CD4-positive, alpha-beta T cell treated with Interferon alpha-2 for 1 hour (primary cell): ENCODE measurements at regions not wholly inside any gene's neighbourhood (a gene's known extent, or its start where the extent isn't known, plus 50 kb on each side); places are given as distances from the start of the nearest gene placed in this dataset.
"Not testable (repeated sequence)": the region's sequence is repeated elsewhere in the genome, so short reads cannot be mapped to it uniquely, and the experiment has no call there.

Experiments
- DNase-seq, 2 donors: peaks; one replicate each; pipeline ENCODE4 v3.0.0-alpha.2; 2020 to 2022

DNA sequence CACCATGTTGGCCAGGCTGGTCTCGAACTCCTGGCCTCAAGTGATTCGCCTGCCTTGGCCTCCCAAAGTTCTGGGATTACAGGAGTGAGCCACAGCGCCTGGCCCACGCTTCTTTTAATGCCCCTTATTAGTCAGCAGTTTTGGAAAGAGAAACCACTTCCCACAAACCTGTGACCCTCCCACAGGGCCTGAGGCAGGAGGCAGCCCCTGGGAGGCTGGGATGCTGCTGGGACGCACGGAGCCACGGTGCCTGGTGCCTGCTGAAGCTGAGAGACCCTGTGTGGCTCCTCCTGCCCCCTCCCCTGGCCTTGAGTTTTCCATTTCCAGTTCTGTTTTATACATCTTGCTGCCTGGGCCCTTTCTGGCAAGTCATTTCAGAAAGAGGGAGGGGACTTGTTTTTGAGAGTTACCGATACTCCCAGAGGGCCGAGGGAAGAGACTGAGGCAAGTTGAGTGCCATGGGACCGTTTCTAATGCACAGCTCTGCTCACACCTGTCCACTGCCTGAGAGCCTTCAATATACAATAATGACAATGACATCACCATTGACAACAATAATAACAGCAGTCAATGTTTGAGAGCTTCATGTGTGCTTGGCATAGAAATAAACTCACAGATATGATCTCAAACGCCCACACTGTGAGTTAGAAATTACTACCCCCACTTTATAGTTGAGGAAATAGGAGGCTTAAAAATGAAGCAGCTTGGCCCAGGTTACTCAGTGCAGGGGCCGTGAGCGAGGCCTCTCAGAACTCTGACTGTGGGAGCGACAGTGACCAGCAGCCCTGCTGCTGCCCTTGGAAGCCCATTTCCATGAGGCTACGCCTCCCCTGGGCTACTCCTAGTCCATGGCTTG is 78.1 kb upstream of the YWHAQ start:
- DNase-seq = no peak

GRCh38 chr2:9709539-9710285 is 78.9 kb upstream of the YWHAQ start:
- no peak for DNase-seq

- DNase-seq = no peak
These were observed 79.5 kb upstream of the YWHAQ start for GRCh38 chr2:9710311-9710710.

DNA sequence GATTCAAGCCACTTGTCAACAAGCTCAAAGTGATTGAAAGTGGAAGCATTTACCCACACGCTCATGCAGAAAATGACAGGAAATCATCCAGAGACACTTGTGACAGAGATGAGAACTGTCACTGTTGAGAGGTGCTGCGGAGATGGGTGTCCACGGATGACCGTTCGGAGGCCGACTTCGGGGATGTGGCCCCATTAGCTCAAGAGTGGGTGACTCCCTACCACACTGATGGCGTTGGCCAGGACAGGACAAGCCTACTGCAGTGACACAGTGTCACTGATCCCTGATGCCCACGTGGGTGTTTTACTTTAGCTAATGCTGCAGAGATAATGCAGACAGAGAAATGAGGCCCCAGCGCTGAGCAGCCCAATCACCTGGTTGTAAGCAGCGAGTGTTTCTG is 81.5 kb upstream of the YWHAQ start:
- DNase-seq = no peak

DNA sequence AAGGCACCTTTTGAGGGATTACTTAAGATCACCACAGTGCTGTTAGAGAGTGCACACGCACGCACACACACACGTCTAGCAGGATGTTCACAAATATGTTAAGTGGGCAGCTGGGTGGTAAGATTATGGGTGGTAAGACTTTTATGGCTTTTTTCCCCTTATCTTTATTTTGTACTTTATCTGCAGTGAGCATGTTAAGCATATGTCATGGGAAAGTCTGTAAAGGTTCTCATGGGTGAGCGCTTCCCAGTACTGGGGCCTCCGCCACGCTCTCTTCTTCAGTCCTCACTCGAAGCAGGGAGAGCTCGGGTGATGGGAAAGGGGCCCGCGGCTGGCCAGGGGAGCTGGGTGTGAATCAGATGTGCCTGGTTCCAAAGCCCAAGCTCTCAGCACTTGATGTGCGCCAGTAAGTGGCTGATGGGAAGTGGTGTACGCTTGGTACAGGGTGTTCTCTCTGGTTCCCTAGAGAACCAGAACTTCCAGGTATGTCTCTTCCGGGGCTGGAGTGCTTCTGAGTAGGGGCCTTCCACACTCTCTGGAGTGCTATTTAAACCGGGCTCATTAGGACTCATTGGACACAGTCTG is 83.9 kb upstream of the YWHAQ start:
- DNase-seq = no peak

DNA sequence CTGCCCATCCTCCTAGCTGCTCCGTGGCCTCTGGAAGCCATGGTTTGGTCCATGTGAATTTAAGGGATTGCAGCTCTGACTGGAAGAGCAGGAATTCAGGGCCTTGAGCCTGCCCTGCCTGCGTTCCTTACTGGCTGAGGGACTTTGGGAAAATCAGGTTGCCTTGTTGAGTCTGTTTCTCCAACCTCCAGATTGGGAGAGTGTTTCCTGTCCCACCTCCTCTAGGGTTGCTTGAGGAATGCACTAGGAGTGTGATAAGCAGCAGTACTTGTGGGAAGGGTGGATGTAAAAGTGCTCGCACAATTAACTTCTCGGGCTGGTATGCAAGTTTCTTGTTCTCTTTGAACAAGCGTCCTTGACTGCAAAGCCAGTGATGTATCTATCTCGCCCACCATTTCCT is 84.4 kb upstream of the YWHAQ start:
- DNase-seq = no peak

GRCh38 chr2:9717886-9718451 is 87.2 kb upstream of the YWHAQ start:
- DNase-seq = no peak

DNA sequence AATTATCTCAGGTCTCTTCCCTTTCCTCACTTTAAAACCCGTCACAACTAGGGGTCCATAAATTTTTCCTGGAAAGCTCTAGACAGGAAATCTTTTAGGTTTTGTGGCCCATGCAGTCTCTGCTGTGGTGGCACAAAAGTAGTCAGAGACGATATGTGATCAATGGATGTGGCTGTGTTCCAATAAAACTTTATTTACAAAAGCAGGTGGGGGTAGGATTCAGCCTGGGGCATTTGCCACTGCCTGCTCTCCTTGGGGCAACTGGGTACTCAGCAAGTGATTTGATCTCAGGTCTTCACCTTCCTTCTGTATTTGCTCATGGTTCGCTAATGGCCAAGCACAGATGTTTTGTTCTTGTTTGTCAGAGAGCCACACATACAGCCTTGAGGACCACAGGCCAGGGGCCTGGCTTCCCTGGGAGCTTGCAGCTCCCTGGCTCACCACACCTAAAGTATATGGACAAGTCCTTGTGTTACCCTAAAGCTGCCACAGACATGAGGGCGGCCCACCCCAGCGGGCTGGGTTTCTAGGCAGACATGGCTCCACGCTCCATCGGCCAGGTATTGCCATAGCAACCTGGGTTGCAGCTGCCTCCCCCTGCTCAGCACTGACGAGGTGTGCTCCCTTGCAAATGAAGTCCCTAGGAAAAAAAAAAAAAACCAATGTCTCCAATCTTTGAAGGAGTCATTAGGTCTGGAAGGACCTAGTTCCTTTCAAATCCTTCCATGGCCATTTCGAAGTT is 89.7 kb upstream of the YWHAQ start:
- no peak for DNase-seq

DNA sequence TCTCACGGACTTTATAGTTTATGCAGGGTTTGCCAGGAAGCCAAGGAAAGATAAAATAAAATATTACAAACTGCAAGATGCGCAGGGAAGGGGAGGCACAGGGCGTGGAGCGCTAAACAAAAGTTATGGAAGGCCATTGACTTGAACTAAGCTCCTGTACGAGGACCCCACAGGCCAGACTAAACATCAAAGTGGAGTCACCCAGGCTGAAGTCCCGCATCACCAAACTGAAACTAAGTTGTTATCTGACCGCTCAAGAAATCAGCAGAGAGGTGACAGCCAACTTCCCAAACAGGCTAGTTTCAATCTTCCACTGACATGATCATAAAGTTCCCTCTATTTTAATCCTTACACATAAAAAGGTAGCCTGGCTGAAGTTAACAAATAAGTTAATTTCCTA is 90.5 kb upstream of the YWHAQ start:
- DNase-seq = no peak

- DNase-seq = no peak
These were observed 91.7 kb upstream of the YWHAQ start for GRCh38 chr2:9722451-9722850.

DNA sequence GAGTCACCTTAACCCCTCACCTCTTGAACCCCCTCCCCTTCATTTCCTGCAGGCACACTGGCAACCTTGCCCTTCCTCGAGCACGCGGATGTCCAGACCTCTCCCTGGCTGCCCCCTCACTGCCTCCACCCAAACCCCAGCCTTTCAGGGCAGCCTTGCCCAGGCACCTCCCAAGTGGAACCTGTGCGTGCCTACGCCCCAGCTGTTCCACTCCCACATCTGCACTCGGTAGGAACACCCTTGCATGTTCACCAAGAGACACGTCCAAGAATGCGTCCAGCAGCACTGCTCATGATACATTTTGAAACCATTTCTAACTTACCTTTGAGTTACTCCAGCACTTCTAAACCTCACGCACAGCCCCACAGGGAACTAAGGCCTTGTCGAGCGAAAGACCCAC is 93.8 kb upstream of the YWHAQ start:
- DNase-seq = no peak

DNA sequence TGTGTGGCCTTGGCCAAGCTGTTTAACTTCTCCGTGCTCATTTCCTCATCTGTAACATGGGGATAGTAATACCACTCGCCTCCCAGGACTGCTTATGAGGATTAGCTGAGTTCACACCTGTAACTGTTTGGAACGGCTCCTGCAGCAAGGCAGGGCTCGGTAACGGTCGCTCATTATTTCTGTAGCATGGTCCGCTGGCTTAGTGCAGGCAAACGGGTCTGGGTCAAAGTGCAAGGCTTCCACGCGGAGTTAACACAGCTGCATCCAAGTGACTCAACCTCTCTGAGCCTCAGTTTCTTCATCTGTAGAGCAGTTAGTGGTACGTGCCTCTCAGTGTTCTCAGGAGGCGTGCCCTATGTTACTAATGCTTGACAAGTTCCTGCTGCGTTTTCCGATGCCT is 94.3 kb upstream of the YWHAQ start:
- no peak for DNase-seq

DNA sequence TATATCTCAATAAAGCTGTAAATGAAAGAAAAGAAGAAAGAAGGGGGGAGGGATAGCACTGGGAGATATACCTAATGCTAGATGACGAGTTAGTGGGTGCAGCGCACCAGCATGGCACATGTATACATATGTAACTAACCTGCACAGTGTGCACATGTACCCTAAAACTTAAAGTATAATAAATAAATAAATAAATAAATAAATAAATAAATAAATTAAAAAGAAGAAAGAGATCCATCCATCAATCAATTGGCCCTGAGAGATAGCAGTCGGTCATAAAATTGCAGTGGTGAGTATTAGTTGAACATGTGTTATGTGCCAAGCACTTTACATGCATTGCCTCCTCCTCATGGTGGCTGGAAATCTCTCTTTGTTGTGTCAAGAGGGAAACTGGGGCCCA is 95.2 kb upstream of the YWHAQ start:
- not testable (repeated sequence) for DNase-seq

DNA sequence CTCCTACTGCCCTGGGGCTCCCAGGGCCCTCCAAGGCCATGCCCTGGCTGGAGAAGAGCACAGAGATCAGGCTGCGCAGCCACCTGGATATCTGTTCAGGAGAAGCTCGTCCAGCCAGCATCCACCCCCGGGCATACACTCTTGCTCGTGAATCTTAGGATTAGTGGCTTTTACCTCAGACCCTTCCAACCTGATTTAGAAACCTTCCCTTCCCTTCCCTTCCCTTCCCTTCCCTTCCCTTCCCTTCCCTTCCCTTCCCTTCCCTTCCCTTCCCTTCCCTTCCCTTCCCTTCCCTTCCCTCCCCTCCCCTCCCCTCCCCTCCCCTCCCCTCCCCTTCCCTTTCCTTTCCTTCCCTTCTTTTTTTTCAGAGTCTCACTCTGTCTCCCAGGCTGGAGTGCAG is 99.7 kb upstream of the YWHAQ start:
- not testable (repeated sequence) for DNase-seq

GRCh38 chr2:9732824-9733223 is 102.0 kb upstream of the YWHAQ start:
- no peak for DNase-seq

DNA sequence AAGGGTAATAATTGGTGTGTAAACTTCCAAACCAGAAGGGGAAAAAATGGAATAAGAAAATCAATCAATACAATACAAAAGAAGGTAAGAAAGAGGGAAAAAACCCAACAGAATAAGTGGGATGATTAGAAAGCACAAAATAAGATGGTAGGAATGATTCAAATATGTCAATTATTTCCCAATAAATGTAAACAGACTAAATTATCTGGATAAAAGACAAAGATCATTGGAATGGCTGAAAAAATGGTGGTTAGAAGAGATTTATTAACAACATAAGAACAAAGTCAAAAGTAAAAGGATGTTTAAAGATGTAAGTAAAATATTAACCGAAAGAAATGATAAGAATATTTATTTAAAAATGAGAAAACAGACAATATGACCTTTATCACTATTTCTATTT is 103.5 kb upstream of the YWHAQ start:
- DNase-seq = no peak

GRCh38 chr2:9735335-9735734 is 104.5 kb upstream of the YWHAQ start:
- DNase-seq = peak in 1 of 2 donors; percentile 8

GRCh38 chr2:9736021-9736420 is 105.2 kb upstream of the YWHAQ start:
- peak in 1 of 2 donors; percentile 48 for DNase-seq

- DNase-seq = peak in 1 of 2 donors; percentile 40
These were observed 106.0 kb upstream of the TAF1B start for GRCh38 chr2:9737053-9737875.

DNA sequence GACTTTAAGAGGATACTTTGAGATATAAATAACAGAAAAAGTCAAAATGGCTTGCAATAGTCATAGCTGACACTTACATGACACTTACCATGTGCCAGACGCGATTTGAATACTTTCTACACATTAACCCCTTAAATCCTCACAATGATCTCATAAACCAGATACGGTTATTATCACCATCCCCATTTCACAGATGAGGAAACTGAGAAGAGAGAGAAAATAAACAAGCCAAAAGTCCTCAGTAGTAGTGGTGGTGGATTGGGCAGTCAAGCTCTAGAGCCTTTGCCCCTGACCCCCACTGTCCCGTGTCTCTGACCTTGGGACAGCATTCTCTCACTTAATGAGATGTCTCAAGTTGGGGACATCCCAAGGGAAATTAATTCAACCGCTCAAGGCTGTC is 105.2 kb upstream of the TAF1B start:
- no peak for DNase-seq

- DNase-seq = peak; percentile 48
These were observed 104.5 kb upstream of the TAF1B start for GRCh38 chr2:9738535-9739496.
